ENCODE measurements at regions not wholly inside any gene's neighbourhood (a gene's known extent, or its start where the extent isn't known, plus 50 kb on each side); places are given as distances from the start of the nearest gene placed in this dataset.

DNA sequence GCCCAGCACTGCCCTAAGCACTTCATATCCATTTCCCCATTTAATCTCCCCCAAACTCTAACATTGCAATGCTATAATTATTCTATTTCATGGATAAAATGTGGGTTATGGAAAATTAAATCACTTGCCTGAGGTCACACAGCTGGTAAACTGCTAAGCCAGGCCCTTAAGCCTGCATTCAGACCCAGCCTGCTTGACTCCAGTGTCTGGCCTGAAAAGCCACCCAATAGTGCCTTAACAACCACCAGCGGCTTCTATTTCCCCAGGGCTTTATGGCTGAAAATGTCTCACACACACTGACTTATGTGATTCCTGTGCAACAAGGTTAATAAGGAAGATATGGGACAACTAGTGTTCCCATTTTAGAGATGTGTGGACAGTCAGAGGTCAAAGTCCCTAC is 178.5 kb upstream of the SNX19 start:
- Histone ChIP-seq H3K27me3 (ENCODE audit: low read length) (no peaks in the 10 kb centered on the region), H3K9ac (ENCODE audit: low read length) (no peak overlapping the region), H3K36me3 (ENCODE audit: low read length) (no peaks in the 10 kb centered on the region), H3K9me3 (ENCODE audit: insufficient read depth, low read length) (no peaks in the 10 kb centered on the region), H3K79me2 (ENCODE audit: insufficient read depth, low read length) (no peaks in the 10 kb centered on the region), H3K4me2 (ENCODE audit: low read depth, low read length, poor library complexity, severe bottlenecking) (no peak overlapping the region), H3K9me2 (replicated peaks; ENCODE audit: insufficient read depth, low read length) (no peaks in the 10 kb centered on the region), H3F3A (ENCODE audit: insufficient read depth) (no peaks in the 10 kb centered on the region), H3K27ac (ENCODE audit: low read depth, low read length) (no peak overlapping the region), H2AFZ (ENCODE audit: low read depth, low read length, severe bottlenecking) (no peak overlapping the region), H3K4me3 (ENCODE audit: insufficient read depth, low read length, poor library complexity, severe bottlenecking) (no peak overlapping the region), H4K20me1 (ENCODE audit: low read depth, low read length) (no peaks in the 10 kb centered on the region)
- TF ChIP-seq EZH2phosphoT487 (conservative IDR thresholded peaks at IDR 0.05; ENCODE audit: low read length) = no peak
- TF ChIP-seq, protein P1, sequence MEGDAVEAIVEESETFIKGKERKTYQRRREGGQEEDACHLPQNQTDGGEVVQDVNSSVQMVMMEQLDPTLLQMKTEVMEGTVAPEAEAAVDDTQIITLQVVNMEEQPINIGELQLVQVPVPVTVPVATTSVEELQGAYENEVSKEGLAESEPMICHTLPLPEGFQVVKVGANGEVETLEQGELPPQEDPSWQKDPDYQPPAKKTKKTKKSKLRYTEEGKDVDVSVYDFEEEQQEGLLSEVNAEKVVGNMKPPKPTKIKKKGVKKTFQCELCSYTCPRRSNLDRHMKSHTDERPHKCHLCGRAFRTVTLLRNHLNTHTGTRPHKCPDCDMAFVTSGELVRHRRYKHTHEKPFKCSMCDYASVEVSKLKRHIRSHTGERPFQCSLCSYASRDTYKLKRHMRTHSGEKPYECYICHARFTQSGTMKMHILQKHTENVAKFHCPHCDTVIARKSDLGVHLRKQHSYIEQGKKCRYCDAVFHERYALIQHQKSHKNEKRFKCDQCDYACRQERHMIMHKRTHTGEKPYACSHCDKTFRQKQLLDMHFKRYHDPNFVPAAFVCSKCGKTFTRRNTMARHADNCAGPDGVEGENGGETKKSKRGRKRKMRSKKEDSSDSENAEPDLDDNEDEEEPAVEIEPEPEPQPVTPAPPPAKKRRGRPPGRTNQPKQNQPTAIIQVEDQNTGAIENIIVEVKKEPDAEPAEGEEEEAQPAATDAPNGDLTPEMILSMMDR (IDR thresholded peaks at IDR 0.05; ENCODE audit: insufficient read depth, low read length, poor library complexity, severe bottlenecking) = no peak

DNA sequence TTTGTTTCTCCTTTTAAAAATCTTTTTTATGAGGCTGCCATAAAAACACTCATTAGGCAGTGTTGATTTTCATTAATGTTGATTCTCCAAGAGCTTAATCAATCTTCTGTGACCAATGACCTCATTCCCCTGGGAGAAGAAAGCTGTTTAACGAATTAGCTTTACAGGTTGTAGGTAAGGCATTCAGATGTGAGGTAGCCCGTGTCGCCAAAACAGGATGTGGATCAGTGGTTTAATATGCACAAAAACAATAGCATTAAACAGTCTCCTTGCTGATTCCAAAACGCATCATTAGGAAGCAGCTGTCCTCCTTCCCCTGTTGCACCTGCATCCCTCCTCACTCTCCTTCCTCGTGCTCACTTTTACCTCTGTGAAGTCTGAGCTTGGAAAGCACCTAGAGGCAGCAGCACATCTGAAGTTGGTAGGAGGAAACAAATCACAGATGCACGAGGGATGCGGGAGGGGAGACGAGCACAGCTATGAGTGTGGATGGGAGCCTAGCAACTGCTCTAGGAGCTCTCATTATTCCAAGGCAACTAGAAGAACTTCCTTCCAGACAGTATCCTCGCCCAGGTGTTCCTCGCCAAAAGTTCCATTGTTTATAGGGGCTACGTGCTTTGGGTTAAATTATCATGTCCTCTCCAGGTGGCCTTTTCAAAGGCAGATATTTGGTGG is 179.4 kb upstream of the SNX19 start:
- no peak overlapping the region for H2AFZ ChIP-seq (ENCODE audit: low read depth, low read length, severe bottlenecking)
- H3K27me3 ChIP-seq (ENCODE audit: low read length) = no peaks in the 10 kb centered on the region
- no peaks in the 10 kb centered on the region for H3F3A ChIP-seq (ENCODE audit: insufficient read depth)
- H3K4me2 ChIP-seq (ENCODE audit: low read depth, low read length, poor library complexity, severe bottlenecking) = no peak overlapping the region
- H4K20me1 ChIP-seq (ENCODE audit: low read depth, low read length) = no peaks in the 10 kb centered on the region
- H3K9ac ChIP-seq (ENCODE audit: low read length) = no peak overlapping the region
- no peak overlapping the region for H3K27ac ChIP-seq (ENCODE audit: low read depth, low read length)
- H3K4me3 ChIP-seq (ENCODE audit: insufficient read depth, low read length, poor library complexity, severe bottlenecking) = no peak overlapping the region
- H3K9me2 ChIP-seq (replicated peaks; ENCODE audit: insufficient read depth, low read length) = no peaks in the 10 kb centered on the region
- H3K9me3 ChIP-seq (ENCODE audit: insufficient read depth, low read length) = no peaks in the 10 kb centered on the region
- TF ChIP-seq, protein P1 (IDR thresholded peaks at IDR 0.05; ENCODE audit: insufficient read depth, low read length, poor library complexity, severe bottlenecking) = no peak
- no peak for TF ChIP-seq EZH2phosphoT487 (conservative IDR thresholded peaks at IDR 0.05; ENCODE audit: low read length)
- H3K79me2 ChIP-seq (ENCODE audit: insufficient read depth, low read length) = no peaks in the 10 kb centered on the region
- H3K36me3 ChIP-seq (ENCODE audit: low read length) = no peaks in the 10 kb centered on the region

DNA sequence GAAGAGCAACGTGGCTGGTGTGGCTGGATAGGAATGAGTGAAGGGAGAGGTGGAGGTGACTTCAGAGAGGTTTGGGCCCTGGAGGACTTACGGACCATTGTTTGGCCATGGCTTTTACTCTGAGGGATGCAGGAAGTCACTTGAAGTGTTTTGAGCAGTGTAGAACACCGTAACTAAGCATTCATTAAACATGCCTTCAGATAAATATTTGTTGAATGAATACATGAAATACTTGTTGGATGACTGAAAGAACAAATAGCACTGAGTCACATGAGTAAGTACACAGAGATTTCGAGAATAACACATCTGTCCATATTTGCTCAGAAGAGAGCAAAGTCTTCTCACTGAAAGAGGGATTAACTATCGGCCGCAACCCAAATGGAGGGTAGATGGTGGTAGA is 182.7 kb upstream of the SNX19 start:
- no peaks in the 10 kb centered on the region for H3K9me2 ChIP-seq (replicated peaks; ENCODE audit: insufficient read depth, low read length)
- no peaks in the 10 kb centered on the region for H3K9me3 ChIP-seq (ENCODE audit: insufficient read depth, low read length)
- H3K4me2 ChIP-seq (ENCODE audit: low read depth, low read length, poor library complexity, severe bottlenecking) = no peak overlapping the region
- H3K9ac ChIP-seq (ENCODE audit: low read length) = no peak overlapping the region
- TF ChIP-seq, protein P1 (IDR thresholded peaks at IDR 0.05; ENCODE audit: insufficient read depth, low read length, poor library complexity, severe bottlenecking) = no peak
- no peak for TF ChIP-seq EZH2phosphoT487 (conservative IDR thresholded peaks at IDR 0.05; ENCODE audit: low read length)
- no peak overlapping the region for H3K27ac ChIP-seq (ENCODE audit: low read depth, low read length)
- no peaks in the 10 kb centered on the region for H3F3A ChIP-seq (ENCODE audit: insufficient read depth)
- no peak overlapping the region for H2AFZ ChIP-seq (ENCODE audit: low read depth, low read length, severe bottlenecking)
- no peaks in the 10 kb centered on the region for H3K27me3 ChIP-seq (ENCODE audit: low read length)
- no peaks in the 10 kb centered on the region for H4K20me1 ChIP-seq (ENCODE audit: low read depth, low read length)
- no peak overlapping the region for H3K4me3 ChIP-seq (ENCODE audit: insufficient read depth, low read length, poor library complexity, severe bottlenecking)
- H3K36me3 ChIP-seq (ENCODE audit: low read length) = no peaks in the 10 kb centered on the region
- H3K79me2 ChIP-seq (ENCODE audit: insufficient read depth, low read length) = no peaks in the 10 kb centered on the region

Measured in SU-DHL-6 (cell line).